Hepatocyte (in vitro differentiated cells): ENCODE measurements at regions not wholly inside any gene's neighbourhood (a gene's known extent, or its start where the extent isn't known, plus 50 kb on each side); places are given as distances from the start of the nearest gene placed in this dataset.

Experiments
- CTCF ChIP-seq: fragments of 200-600 bp; sonication (generic); IDR thresholded peaks from 2 replicates; pipeline ENCODE4 v1.5.1; 2016; ENCODE audit warnings: antibody characterized with exemption, mild to moderate bottlenecking; ENCODE audit not compliant: poor library complexity
- EZH2 ChIP-seq: fragments of 200-600 bp; sonication (generic); IDR thresholded peaks from 2 replicates; pipeline ENCODE4 v1.6.1; 2016; ENCODE audit warnings: antibody characterized with exemption, mild to moderate bottlenecking, borderline replicate concordance
- EZH2phosphoT487 ChIP-seq: fragments of 200-600 bp; sonication (generic); IDR thresholded peaks from one replicate; pipeline ENCODE4 v1.6.1; 2018; ENCODE audit warnings: antibody characterized with exemption, mild to moderate bottlenecking, low read depth, moderate library complexity; ENCODE audit not compliant: unreplicated experiment, severe bottlenecking

DNA sequence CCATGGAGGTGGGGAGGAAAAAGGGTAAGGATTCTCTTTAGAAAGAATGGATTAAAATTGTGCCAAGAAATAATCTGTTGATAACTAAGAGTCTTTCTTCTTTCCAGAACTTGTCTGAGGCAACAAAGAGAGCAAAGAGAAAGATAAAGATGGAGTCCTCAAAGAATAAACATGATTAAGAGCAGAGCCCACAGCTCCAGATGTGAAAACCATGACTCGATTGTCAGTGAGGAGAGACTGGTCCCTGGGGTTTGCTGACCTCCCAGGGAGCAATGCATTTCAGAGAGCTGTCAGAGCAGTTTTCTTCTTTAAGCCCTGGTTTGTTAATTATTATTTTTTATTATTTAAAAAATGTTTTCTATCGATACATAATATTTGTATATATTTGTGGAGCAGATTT is 74.6 kb downstream of the TMEM100 start:
- TF ChIP-seq CTCF (no peak), EZH2 (no peak), EZH2phosphoT487 (no peak)
